Endothelial cell of umbilical vein (primary cell): ENCODE measurements at regions not wholly inside any gene's neighbourhood (a gene's known extent, or its start where the extent isn't known, plus 50 kb on each side); places are given as distances from the start of the nearest gene placed in this dataset.

Experiments used
- CTCF ChIP-seq, 2 donors: IDR thresholded peaks; 1 replicate in 1 of 2; 2 replicates in 1 of 2; pipeline ENCODE4 v1.5.1; 2011; ENCODE audit warnings: low read length in 2 of 2, mild to moderate bottlenecking in 2 of 2, moderate library complexity in 2 of 2, control low read depth in 1 of 2, inconsistent platforms in 1 of 2, low read depth in 1 of 2; ENCODE audit not compliant: insufficient read depth in 1 of 2; ENCODE audit errors: extremely low read depth in 1 of 2
- EZH2 ChIP-seq: IDR thresholded peaks from 2 replicates; pipeline ENCODE4 v1.6.1; 2012; ENCODE audit warnings: borderline replicate concordance, low read depth, mild to moderate bottlenecking, moderate library complexity, low read length, inconsistent platforms; ENCODE audit not compliant: severe bottlenecking
- FOS ChIP-seq: IDR thresholded peaks from 2 replicates; pipeline ENCODE4 v1.6.1; 2011; ENCODE audit warnings: mild to moderate bottlenecking, low read length, moderate library complexity, borderline replicate concordance; ENCODE audit not compliant: insufficient read depth
- JUN ChIP-seq: IDR thresholded peaks from 2 replicates; pipeline ENCODE4 v1.6.1; 2011; ENCODE audit warnings: borderline replicate concordance, low read depth; ENCODE audit not compliant: insufficient read length, insufficient read depth
- MAX ChIP-seq: IDR thresholded peaks from 2 replicates; pipeline ENCODE4 v1.6.1; 2011; ENCODE audit not compliant: insufficient read depth, insufficient read length
- MYC ChIP-seq: IDR thresholded peaks from one replicate; pipeline ENCODE4 v1.6.1; 2011; ENCODE audit warnings: mild to moderate bottlenecking, low read depth, low read length
- POLR2A ChIP-seq: IDR thresholded peaks from 2 replicates; pipeline ENCODE4 v1.6.1; 2012; ENCODE audit warnings: low read depth, mild to moderate bottlenecking, control low read depth, low read length
- POLR2AphosphoS5 ChIP-seq: IDR thresholded peaks from 2 replicates; pipeline ENCODE4 v1.6.1; 2012; ENCODE audit warnings: low read depth, mild to moderate bottlenecking, control low read depth, low read length, moderate library complexity; ENCODE audit not compliant: insufficient read depth

- TF ChIP-seq FOS (no peak), POLR2A (no peak), EZH2 (no peak), CTCF (IDR thresholded peaks at IDR 0.05; ENCODE audit: extremely low read depth in 1 of 2, insufficient read depth in 1 of 2, low read depth in 1 of 2, low read length in 2 of 2) (no peak), POLR2AphosphoS5 (no peak), MAX (no peak), JUN (no peak), MYC (no peak)
These were observed 173.1 kb upstream of the NLRP1 start for GRCh38 chr17:5757314-5757907.
